Cardiac septum (tissue), 1 donor: ENCODE measurements at regions not wholly inside any gene's neighbourhood (a gene's known extent, or its start where the extent isn't known, plus 50 kb on each side); places are given as distances from the start of the nearest gene placed in this dataset.

Experiments used
- DNase-seq: peaks from one replicate; pipeline ENCODE4 v3.0.0-alpha.2; 2020; ENCODE audit warnings: low spot score
- intact Hi-C: fragments of 100-400 bp; cut with DNase I; formaldehyde crosslinking; loops from one replicate; pipeline ENCODE4 v1.14.0; 2022
- donor health status: DM: no; HTN: no; CAD: no.

DNA sequence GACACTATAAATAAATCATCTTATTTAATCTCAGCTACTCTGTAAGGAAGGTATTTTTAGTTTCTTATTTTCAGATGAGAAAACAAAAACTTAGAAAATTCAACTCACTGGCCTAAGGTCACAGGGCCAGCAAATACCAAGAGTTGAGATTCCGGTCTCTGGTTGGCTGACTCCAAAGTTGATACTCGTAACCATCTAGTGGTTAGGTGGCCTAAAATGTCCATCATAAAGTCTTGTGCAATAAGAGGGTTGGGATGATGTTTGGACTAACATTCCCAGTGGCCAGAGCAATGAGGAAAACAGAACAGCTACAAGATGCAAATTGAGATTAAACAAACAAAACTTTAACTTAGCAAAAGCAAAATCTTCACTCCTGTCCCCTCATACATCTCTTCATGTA is 360.3 kb downstream of the FIGN start:
- DNase-seq, result no peak
- intact Hi-C loops, result no loop called here

DNA sequence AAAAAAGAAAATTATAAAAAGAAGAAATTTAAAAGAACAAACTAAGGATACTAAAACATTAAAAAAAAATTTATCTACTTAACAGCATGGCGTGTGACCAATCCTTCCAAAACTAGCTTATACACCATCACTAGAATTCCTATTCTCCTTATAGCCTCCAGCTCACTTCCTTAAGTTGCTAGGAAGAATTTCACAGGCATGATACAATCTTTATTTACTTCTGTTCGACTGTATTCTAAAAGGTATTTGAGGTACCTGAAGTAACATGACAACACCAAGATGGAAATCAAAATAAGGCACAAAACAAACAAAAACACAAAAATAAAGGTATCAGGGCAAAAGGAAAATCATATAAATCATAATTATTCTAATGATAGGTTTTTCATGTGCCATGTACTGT is 360.7 kb downstream of the FIGN start:
- DNase-seq, result no peak
- intact Hi-C loops, result no loop called here

DNA sequence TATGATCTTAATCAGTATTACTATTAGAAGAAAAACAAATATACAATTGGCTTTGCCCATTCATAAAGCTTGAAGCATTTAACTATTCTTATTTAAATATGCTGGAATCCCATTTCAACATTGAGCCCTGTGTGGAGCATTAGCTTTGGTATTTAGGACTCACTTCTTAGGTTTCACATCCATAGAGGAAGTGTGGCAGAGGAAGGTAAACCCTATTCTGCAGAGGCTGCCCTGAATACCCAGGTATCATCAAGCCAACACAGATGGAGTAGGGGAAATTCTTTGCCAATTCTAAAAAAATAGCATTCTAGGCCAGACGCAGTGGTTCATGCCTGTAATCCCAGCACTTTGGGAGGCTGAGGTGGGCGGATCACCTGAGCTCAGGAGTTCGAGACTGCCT is 361.5 kb downstream of the FIGN start:
- intact Hi-C loops, result no loop called here

DNA sequence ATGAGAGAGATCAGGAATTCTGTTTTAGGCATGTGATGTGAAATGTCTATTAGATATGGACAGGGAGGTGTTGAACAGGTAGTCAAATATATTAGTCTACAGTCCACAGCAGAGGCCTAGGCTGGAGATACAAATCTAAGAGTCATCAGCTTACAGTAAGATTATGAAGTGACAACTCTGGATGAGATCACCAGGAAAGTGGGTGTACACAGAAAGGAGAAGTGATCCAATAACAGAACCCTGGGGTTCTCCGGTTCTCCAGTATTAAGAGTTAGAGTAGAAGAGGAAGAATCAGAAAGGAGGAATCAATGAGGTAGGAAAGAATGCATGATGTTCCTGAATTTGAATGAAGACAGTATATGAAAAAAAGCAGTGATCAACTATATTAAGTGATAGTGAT is 362.3 kb downstream of the FIGN start:
- intact Hi-C loops, result no loop called here
- DNase-seq, result no peak

More for the DNA sequence above, 361.5 kb downstream of the FIGN start:
- DNase-seq, result no peak

DNA sequence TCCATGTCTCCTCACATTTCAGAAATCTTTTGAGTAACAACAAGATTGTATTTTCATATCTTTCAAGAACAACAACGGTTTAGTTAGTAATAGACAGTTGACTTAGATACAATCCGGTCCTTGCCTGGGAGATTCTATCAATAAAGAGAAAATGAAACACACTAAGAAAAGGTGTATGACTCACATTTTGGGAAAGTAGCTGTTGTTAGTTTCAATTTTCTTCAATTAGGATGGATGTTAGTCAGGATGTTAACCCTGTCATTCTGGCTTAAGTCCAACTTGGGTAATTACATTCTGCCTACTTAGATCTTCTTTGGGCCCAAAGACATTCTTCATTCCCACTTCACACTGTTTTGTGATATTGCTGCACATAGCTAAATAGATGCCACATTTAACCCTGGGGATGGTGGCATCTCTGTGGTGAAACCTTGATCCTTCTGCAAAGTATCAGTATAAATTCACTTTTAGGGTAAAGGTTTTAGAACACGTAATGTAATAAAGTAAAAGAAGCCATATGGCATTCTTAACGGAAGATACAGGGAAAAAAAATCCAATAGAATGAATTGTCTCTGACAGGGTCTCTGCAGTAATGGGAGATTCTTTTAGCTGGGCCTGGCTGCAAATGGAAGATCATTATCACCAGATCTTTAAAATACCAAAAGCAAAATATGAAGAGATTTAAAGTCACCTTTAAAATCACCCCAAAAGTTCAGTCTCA is 365.5 kb downstream of the FIGN start:
- DNase-seq, result no peak
- intact Hi-C loops, result no loop called here

DNA sequence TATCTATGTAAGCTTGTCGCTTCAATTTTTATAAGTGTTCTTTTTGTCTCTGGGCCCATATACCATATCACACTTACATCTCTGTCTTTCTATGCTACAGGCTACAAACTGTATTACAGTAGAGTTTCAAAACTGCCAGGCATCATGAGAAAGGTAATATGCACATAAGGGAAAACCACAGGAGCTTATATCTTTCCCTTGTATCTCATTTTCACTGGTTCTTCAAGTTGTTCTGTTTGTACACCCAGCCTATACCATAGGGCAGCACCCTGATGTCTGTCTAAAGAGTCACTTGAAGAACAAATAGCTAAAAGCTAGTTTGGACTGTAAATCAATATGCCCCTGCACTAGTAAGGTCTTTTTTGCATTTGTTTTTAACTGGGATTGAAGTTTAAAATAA is 366.7 kb downstream of the FIGN start:
- DNase-seq, result no peak
- intact Hi-C loops, result no loop called here

DNA sequence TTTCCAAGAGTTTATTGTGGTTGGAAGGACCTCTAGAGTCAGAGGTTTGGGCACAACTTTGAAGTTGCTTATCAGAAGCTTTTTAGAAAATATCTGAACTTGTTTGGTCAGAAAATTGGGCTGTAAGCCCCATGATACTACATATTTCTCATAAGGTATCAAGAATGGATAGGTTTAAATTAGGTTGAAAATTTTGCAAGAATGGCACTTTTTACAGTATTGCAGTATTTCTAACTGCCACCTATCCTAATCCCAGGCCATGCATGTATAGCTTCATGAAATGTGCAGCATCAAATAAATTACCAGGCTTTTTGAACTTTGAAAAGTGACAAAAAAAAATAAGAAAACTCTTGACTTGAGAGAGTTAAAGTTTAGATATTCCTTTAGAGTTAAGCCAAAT is 367.2 kb downstream of the FIGN start:
- DNase-seq, result no peak
- intact Hi-C loops, result no loop called here

DNA sequence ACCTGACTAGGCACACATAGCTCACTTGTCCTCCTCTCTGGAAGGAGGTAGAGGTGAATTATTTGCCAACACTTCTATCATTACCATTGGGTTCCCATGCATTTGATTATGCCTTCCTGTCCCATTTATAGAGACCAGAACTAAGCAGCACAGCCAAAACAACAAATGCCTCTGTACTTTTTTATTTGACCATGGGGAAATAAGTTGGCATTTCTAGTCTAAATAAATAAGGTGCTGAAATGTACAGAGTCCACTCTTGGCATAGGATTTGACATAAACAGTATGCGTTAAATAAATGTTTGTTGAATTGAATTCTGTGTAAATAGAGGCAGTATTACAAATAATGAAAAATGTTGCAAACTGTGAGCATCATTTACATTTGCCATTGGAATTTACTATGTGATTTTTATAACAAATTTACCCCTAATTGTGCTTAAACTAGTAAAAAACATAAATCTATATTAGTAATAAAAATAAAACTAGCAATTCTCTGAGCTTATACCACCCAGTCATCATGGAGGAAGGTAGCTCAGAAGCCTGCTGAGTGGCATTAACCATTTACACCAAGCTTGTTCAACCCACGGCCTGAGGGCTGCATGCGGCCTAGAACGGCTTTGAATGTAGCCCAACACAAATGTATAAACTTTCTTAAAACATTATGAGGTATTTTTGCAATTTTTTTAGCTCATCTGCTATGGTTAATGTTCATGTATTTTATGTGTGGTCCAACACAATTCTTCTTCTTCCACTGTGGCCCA is 367.8 kb downstream of the FIGN start:
- DNase-seq, result no peak
- intact Hi-C loops, result no loop called here

DNA sequence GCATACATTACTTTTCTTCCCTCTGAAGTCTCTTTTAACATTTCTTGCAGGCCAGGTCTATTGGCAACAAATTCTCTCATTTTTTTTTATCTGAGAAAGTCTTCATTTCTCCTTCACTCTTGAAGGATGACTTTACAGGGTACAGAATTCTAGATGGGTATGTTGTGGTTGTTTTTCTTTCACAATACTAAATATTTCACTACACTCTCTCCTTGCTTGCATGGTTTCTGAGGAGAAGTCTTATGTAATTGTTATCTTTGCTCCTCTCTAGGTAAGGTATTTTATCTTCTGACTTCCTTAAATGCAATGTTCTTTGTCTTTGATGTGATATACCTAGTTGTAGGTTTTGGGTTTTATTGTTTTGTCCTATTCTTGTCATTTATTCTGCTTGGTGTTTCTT is 371.1 kb downstream of the FIGN start:
- intact Hi-C loops, result no loop called here
- DNase-seq, result no peak

DNA sequence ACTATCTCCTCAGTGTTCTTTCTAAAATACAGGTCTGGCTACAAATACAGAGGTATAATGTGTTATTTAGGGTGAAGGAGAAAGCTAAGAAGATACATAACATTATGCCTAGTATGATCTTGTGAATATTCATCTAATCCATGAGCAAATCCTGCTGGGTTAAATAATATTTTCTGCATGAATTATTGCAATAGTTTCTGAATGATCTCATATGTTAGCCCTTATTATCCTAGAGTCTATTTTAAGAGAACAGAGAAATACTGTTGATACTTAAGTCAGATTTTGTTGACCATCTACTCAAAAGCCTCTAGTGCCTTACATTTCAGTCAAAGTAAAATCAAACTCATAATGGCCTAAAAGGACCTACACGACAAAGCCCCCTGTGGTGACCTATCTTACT is 382.3 kb downstream of the FIGN start:
- intact Hi-C loops, result no loop called here
- no peak for DNase-seq

DNA sequence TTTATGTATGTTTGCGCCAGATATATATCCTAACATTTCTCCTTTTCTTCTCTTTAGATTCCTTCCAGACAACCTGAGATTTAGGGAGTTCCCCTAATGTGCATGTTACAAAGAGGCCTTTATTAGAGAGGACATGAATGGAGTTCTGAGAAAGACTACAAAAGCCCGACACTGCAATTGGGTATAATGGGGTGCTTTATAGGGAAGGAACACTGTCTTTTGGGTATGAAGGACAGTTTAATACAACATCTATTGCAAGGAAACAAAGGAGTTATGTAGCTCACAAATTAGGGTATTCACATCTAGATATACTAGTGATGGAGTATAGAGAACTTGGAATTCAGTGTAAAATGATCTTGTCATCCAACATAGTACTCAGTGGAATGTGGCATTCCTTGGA is 383.8 kb downstream of the FIGN start:
- intact Hi-C loops, result no loop called here

DNA sequence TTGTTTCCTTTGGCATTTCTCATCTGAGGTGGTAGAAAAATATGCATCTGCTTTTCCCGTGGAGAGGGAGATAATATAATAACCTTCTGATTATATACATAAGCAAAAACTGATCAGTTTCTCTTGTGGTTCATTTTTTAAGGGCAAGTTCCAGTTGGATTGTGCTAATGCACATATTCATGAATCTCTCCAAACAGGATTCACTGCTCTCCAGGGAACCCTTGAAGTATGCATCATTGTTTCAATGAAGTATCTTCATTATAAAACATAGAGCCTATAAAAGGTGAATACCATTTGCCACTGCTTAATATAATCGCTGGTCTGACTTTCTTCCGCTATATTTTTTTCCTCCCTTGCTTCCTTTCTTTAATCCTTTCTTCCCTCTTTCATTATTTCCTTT is 384.7 kb downstream of the FIGN start:
- intact Hi-C loops, result no loop called here
- DNase-seq, result no peak

More for the DNA sequence above, 383.8 kb downstream of the FIGN start:
- no peak for DNase-seq

DNA sequence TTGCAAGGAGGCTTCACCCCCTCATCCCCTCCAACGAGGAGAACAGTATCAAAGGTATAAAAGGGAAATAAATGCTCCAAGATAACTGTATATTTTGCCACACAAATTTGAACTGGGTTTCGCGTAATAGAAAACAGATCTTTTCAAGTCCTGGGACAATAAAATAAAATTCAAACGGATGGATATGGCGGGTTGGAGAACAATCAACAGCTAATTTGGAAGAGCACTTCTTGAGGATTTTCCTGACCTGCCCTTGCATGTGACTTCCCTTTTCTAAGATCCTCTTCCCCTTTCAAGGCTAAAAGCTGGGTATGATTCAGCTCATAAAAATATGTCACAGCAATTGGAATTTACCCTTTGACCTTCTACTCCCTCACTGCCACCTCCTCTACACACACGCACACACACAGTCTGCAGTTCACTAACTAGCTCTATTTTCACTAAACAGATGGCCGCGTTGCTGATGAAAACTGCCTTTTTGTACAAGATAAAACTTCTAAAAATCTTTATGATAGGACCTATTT is 386.9 kb downstream of the FIGN start:
- intact Hi-C loops, result loop anchor here (2.0 to 10.0 kb wide), 7 partner anchors 118 to 1078 kb away; partner anchors contain the start of gene FIGN
- no peak for DNase-seq

DNA sequence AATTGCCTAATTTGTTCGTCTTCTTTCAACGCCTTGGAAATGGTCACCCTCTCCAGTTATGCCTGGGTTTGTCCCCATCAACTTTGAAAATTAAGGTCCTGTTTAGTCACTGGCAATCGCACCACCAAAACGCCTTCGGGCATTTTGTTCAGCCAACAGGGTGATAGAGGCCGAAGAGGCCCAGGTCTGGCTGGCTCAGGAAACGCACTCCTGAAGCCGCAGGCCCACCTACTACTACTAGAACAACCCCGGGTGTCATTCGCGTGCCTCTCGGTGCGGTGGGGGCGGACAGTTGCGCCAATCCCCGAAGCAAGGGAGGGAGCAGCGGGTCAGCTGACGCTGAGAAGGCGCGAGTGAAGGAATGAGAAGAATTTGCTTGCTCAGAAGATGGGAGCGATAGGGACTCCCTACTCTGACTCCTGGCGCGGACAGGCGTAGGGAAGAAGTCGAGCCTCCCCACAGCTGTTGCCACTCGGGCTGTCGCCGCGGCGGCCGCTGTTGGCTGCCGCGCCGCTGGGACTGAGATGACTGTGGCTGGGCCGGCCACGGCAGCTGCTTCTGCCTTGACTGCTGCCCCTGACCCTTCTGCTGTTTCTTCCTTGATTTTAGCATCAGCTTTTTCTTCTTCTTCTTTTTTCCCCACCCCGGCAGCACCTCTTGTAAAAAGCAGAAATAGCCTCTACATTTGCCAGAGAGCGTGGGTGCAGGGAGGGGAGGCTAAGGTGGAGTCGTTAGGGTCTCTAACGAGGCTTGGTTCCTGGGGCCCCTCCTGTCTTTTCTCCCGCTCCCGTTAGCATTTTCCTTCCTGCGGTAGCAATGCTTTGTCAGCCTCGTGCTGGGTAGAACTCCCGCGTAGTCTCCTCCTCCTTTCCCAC is 387.6 kb downstream of the FIGN start:
- DNase-seq, result peak; percentile 85
- intact Hi-C loops, result loop anchor here (2.0 to 10.0 kb wide), 7 partner anchors 119 to 1079 kb away; partner anchors contain the start of gene FIGN

DNA sequence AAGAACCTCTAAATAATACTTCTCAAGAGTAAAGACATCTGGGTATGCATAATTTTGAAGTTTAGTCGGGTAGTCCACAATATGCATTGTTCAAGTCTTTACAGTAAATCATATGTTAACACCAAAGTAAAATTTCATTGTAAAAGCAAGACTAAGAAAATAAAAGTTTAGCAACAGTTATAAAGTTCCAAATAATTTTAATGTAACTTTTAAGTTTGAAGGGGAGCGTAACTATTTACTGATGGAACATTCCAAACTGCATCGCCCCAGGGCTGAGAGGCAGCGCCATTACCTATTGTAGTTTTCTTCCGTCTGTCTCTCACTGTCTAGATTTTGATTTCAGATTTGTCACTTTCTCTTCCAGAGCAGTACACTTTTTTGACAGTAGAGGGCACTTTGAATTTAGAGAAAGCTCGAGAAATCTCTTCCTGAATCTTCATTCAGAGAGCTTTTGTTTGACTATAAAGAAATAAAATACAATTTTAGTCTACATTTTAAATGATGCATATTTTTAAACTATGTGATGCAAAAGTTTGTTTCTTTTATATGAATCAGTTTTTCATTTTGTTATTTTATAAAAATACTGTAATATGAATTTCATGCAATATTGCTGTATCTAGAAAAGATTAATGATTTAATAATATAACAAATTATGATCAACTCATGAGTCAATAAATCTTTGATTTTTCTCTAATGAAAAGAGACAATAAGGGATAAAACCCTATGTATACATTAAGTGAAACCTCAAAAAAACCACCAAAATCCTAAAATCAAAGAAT is 389.8 kb downstream of the FIGN start:
- no peak for DNase-seq
- intact Hi-C loops, result loop anchor here (5.0 to 10.0 kb wide), 5 partner anchors 121 to 1081 kb away; no protein-coding TSS in a partner anchor

DNA sequence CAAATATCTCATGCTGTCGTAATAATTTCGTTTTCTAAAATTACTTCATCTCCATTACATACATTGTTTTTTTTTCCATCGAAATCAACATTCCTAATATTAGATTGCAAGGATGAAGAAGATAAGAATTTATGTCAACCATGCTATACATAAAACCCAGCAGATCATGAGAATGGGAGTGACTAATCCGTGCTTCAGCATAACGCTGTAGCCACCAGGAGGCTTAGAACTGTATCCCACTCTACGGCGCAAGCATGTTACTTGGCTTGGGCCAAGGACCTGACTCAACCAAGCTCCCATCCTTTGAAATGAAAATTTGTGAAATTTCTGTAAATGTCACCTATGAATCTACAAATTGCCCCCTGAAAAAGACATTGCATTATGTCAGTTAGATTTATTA is 392.5 kb downstream of the FIGN start:
- no peak for DNase-seq
- intact Hi-C loops, result loop anchor here (10.0 kb wide), 2 partner anchors 261 to 301 kb away; no protein-coding TSS in a partner anchor

DNA sequence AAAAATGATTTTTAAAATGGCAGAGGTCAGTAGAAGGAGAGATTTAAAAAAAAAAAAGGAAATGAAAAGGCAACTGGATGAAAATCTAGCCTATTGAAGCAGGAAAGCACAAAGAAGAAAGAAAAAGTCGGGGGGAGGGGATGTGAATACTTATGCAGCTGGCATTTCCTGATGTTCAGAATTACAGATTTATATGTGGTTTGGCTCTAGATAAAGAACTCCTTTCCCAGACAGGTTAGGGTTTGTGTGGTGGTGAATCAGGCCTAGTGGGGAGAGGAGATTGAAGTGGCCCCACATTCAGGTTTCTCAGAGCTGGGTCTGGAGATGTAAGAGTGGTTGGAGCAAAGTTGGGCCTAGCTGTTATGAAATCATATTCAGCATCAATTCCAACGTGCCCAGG is 394.4 kb downstream of the FIGN start:
- intact Hi-C loops, result loop anchor here (10.0 kb wide), 2 partner anchors 263 to 303 kb away; no protein-coding TSS in a partner anchor
- DNase-seq, result no peak

DNA sequence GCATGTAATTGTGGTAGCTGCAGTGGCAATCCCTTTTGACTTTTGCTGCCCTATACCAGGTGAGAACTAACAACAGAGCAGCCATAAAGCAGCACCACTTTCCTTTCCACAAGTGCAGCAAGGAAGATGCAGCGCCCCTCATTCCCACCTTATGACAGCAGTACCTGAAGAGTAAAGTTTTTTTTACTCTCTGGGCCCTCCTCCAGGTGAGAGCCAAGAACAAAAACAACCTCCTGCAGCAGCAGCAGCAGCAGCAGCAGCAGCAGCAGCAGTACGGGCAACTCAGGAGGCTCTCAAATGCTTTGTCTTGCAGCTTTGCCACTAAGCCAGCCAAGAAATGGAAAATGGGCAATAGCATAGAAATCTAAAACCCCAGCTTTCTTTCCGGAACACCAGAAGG is 397.5 kb downstream of the FIGN start:
- no peak for DNase-seq
- intact Hi-C loops, result no loop called here

DNA sequence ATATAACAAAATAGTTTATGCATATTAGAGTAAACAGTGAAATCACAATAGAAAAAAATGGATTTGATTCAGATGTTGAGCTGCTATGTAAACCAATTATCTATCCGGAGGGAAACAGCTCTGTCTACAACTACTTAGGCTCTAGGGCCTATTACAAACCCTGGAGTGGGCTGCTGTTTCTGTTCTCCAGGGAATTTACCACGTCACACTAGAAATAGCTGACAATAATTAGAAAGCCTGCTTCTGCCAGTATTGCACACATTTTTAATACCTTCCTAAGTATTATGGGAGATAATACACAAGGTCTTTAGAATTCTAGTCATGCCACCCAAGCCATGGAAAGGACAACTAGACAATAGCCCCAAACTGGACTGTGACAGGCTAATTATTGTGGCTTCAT is 411.1 kb downstream of the FIGN start:
- intact Hi-C loops, result no loop called here
- no peak for DNase-seq
